A172 (cell line): ENCODE measurements at regions not wholly inside any gene's neighbourhood (a gene's known extent, or its start where the extent isn't known, plus 50 kb on each side); places are given as distances from the start of the nearest gene placed in this dataset.
"Not testable (repeated sequence)": the region's sequence is repeated elsewhere in the genome, so short reads cannot be mapped to it uniquely, and the experiment has no call there.

ENCODE experiments used
- DNase-seq: peaks from one replicate; pipeline ENCODE4 v3.0.0-alpha.2; 2015; ENCODE audit warnings: low spot score

DNA sequence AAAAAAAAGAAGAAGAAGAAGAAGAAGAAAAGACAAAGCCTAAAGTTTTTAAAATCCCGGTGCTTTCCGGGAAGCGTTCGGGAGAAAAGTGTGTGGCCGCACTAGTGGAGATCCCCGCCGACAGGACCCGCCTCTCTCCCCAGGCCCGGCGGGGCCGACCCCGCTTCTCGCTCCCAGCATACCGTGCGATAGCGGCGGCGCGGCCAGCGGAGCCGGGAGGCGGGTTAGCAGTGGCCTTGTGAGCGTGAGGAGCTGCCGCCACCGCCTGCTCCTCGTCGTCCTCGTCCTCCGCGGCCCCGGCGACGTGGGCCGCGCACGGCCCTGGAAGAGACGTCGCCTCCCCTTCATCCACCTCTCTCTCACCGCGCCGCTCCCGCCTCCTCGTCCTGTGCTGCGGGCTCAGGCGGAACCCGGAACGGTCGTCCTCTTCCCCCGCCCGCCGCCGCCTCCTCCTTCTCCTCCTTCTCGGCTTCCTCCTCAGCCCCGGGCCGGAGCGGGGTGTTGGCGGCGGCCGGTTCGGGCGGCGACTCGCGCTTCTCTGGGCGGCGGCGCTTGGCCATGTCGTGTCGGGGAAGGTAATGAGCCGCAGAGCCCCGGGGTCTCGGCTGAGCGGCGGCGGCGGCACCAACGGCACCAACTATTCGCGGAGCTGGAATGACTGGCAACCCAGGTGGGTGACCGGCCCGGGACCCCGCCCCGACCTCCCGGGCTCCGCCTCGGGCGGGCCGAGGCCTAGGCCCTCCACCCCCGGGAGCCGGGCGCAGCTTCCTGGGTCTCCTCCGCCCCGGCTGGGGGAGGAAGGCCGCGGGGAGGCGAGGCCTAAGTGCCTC lies 62.6 kb upstream of the CDR2 start:
- peak; percentile 44 for DNase-seq

DNA sequence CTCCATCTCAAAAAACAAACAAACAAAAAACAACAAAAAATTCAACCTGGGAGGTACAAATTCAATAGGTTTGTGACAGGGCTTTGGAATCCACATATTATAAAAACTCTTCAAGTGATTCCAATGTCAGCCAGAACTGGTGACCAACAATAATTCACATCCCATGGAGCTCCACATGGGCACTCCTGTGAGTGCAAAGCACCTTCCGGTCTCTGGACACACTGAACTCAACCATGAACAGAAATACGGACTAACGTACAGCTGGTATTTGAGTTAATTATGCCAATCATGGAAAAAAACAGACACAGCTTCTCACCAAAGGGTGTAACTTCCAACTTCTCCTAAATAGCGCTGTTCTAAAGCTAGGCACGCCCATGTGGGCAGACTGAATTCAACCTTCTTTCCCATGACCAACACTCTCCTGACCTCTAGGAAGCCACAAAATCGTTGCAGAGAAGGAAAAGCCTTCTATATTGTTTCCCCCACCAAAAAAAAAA lies 62.0 kb upstream of the CDR2 start:
- DNase-seq: not testable (repeated sequence)

DNA sequence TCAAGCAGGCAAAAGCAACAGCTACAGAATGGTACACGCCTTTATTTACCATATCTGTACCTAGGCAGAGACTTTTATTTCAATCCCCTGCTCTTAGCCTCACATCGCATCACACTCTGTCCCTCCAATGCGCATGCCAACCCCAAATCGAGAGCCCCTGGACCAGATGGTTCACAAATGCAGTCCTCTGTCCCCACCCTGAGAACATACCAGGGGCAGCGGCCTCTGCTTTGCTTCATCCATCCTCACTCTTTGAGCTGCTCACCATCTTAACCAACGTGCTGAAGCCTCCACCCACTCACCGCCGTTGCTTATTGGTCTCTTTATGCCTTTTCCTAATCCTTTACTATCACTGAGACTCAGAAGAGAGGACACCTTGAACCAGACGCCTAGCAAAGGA lies 56.9 kb upstream of the CDR2 start:
- not testable (repeated sequence) for DNase-seq

DNA sequence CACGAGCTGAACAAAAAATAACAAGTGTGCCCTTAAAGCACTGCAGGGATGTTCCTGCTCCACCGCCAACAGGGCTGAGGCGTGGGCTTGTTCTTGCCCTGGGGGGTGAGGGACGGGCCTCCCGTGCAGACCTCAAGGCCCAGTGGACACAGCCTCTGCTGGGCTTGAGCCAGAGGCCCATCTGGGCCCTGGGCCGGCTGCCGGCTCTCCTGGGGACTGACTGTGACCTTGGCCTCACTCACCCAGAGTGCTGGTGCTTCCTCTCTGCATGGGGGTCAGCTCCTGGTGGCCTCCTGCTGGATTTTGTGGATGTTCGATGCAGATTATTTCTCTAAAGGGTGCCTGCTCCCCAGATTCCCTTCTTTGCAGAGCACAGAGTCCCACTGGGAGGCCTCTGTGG lies 54.2 kb upstream of the CDR2 start:
- DNase-seq: no peak

DNA sequence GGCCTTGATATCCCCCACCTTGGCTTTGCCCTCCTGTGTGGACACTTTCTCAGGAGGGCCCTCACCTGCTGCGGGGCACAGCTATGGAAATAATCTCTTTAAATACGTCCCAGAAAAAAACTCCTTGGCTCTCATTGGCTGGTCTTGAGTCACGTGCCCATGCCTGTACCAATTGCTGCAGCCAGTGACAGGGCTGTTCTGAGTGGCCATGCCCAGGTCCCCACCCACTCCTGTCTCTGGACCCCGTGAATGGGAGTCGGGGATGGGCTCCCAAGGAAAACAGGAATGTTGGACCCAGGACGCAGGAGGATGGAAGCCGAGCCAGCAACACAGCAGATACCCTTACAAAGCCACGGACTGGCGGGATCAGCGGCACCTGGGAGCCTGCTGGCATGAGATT lies 53.1 kb upstream of the CDR2 start:
- DNase-seq: no peak

DNA sequence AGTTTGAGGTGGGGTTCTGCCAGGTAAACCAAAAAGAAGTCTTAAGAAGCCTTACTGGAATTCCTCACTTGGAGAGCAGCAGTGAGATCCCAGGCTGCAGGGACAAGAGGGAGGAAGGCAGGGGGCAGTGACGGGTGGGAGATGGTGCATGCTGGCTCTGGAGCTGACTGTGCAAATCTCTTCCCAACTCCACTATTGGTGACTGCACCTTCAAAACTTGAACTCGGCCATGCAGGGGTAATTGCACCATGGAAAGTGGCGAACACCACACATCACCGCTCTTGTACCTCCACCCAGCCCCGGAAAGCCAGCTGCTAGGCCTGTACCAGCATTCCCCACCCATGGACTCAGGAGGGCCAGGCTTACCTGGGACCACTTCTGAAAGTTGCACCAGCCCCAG lies 51.4 kb upstream of the CDR2 start:
- DNase-seq: no peak

DNA sequence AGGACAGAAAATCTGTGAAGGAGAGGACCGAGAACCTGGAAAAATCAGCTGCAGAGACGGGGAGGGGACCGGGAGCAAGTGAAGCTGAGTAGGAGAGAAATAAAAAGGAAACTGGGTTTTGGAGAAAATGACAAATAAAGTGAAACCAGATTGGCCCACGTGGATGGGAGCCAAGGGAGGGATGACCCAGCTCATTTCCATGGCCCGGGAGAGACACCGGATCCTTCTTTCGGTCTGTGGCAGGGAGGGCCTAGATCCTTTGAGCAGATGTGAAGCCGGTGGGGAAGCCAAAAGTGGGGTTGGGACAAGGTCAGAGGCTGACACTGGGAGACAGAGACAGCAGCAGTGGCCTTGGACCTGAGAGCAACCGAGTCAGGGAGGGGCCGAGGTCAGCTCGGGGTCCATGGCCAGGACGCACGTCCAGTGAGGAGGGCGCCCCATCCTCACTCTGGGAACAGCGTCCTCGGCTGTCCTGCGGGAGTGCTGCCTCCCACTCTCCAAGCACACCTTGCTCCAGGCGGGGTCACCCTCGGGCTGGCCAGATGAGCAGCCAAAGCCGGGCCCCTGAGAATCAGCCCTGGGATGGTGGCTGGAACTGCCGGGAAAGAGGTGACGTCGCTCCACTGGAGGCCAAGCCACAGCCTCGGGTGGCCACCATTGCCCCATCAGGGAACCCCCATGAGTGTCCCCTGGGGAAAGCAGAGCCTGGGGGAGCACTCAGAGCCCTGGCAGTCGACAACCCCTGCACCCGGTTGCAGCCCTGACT lies 50.8 kb upstream of the CDR2 start:
- no peak for DNase-seq

DNA sequence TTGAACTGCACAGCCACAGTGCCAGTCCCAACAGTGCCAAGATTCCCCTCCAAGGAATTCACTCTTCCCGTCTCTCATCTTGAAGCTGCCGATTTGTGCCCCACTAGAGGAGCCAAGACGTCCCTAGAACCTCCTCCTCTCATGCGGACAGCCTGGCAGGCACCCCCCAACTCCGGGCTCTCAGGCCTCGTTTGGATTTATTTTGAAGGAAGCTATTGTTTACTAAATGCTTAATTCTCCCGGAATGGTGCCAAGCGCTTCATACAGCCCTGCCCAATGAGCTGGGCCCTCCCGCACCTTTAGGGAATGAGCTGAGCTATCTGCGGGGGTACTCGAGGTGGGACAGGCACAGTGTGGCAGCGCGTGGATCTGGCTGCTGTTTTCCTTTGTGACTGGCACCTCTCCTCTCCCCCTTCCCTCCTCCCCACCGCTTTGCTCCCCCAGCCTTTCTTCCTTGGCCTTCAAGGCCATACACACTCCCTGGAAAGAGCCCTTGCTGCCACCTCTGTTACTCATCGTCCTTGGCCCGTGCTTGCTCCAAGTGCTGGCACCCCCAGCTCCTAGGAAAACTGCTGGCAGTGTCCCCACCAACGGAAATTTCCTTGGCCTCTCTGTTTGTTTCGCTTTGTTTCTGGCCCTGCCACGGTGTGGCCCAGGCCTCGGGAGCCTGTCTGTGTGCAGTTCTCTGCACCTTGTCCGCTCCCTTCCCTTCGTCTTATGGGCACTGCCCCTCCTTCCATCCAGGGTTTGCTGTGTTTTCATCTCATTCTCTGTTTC lies 49.9 kb upstream of the CDR2 start:
- DNase-seq: no peak
